ENCODE measurements at regions not wholly inside any gene's neighbourhood (a gene's known extent, or its start where the extent isn't known, plus 50 kb on each side); places are given as distances from the start of the nearest gene placed in this dataset.

DNA sequence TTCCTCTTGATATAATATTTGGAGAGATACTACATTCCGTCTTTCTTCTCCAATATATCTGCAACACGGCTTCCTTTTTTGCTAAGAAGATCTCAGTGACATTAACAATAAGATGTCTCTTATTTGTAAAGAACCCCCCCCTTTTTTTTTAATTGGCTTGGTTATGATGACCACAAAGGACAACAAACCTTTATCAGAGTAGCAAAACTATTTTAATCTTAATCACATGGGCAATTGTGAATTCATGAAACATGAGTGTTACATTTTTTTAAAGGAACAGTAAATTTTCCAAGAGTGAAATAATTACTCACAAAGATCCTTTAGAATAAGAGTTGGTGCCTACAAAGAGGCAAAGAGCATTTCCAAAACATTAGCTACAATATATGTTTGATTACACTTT lies 554.1 kb downstream of the MAT2B start:
- Histone ChIP-seq H3K9me3 (ENCODE audit: control insufficient read depth in 4 of 4, low read length in 3 of 4) (no peaks in the 10 kb centered on the region), H3K36me3 (ENCODE audit: control insufficient read depth in 4 of 4, insufficient read depth in 3 of 4, low read depth in 1 of 4, low read length in 3 of 4) (no peaks in the 10 kb centered on the region), H3K4me3 (ENCODE audit: low read depth in 1 of 3, low read length in 3 of 3) (no peak overlapping the region), H3K27me3 (ENCODE audit: control insufficient read depth in 4 of 4, insufficient read depth in 4 of 4, low read length in 3 of 4) (no peaks in the 10 kb centered on the region), H3K4me1 (ENCODE audit: control insufficient read depth in 4 of 4, insufficient read depth in 4 of 4, low read length in 3 of 4) (peaks cover 0 to 2% (median 0%) of the 10 kb centered on the region in 4 donors), H3K9ac (ENCODE audit: low read depth in 1 of 2, low read length in 2 of 2) (no peak overlapping the region), H3K27ac (ENCODE audit: low read depth in 1 of 2, low read length in 2 of 2) (no peak overlapping the region)
- 72% methylated on average over 2 of the region's 2 CpGs for WGBS
- DNase-seq (ENCODE audit: low spot score): no peak
- TF ChIP-seq RAD21 (IDR thresholded peaks at IDR 0.05): no peak

DNA sequence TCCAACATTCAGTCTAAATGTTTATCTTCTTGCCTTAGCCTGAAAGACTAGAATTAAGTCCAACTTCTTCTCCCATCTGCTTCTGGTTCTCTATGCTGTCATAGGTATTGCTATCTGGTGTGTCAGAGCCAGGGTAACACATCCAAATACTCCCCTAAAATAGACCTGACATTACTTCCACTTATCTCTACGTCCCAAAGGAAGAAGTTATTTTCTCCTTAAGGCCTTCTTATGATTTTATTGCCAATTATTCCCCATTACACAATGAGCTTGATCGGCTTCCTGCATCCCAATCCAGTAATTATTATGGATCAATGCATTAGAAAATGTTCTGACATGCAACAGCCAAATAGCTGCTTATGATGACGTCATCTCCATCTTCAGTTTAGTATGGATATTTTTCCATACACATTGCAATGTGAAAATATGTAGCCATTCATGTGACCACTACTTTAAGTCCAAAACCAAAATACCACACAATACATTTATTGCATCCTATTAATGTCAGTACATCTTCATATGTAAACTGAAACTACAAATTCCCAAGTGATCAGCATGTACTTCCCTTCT lies 555.5 kb downstream of the MAT2B start:
- peaks cover 0 to 2% (median 0%) of the 10 kb centered on the region in 4 donors for H3K4me1 ChIP-seq (ENCODE audit: control insufficient read depth in 4 of 4, insufficient read depth in 4 of 4, low read length in 3 of 4)
- H3K9me3 ChIP-seq (ENCODE audit: control insufficient read depth in 4 of 4, low read length in 3 of 4): no peaks in the 10 kb centered on the region
- WGBS: 60% methylated on average over 3 of the region's 3 CpGs
- no peaks in the 10 kb centered on the region for H3K27me3 ChIP-seq (ENCODE audit: control insufficient read depth in 4 of 4, insufficient read depth in 4 of 4, low read length in 3 of 4)
- H3K4me3 ChIP-seq (ENCODE audit: low read depth in 1 of 3, low read length in 3 of 3): no peak overlapping the region
- H3K27ac ChIP-seq (ENCODE audit: low read depth in 1 of 2, low read length in 2 of 2): no peak overlapping the region
- H3K36me3 ChIP-seq (ENCODE audit: control insufficient read depth in 4 of 4, insufficient read depth in 3 of 4, low read depth in 1 of 4, low read length in 3 of 4): no peaks in the 10 kb centered on the region
- TF ChIP-seq GABPA (IDR thresholded peaks at IDR 0.05 in 1 of 2, conservative IDR thresholded peaks at IDR 0.05 in 1 of 2) (no peak), RXRA (IDR thresholded peaks at IDR 0.05) (no peak), NR2F2 (IDR thresholded peaks at IDR 0.05) (no peak), JUND (IDR thresholded peaks at IDR 0.05) (no peak), RAD21 (IDR thresholded peaks at IDR 0.05) (no peak), FOXA2 (IDR thresholded peaks at IDR 0.05) (no peak), FOXA1 (IDR thresholded peaks at IDR 0.05) (no peak)
- TF ChIP-seq, protein P1, sequence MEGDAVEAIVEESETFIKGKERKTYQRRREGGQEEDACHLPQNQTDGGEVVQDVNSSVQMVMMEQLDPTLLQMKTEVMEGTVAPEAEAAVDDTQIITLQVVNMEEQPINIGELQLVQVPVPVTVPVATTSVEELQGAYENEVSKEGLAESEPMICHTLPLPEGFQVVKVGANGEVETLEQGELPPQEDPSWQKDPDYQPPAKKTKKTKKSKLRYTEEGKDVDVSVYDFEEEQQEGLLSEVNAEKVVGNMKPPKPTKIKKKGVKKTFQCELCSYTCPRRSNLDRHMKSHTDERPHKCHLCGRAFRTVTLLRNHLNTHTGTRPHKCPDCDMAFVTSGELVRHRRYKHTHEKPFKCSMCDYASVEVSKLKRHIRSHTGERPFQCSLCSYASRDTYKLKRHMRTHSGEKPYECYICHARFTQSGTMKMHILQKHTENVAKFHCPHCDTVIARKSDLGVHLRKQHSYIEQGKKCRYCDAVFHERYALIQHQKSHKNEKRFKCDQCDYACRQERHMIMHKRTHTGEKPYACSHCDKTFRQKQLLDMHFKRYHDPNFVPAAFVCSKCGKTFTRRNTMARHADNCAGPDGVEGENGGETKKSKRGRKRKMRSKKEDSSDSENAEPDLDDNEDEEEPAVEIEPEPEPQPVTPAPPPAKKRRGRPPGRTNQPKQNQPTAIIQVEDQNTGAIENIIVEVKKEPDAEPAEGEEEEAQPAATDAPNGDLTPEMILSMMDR (IDR thresholded peaks at IDR 0.05; ENCODE audit: low read depth, low read length, missing input control): no peak
- no peak overlapping the region for H3K9ac ChIP-seq (ENCODE audit: low read depth in 1 of 2, low read length in 2 of 2)
- no peak for DNase-seq (ENCODE audit: low spot score)

DNA sequence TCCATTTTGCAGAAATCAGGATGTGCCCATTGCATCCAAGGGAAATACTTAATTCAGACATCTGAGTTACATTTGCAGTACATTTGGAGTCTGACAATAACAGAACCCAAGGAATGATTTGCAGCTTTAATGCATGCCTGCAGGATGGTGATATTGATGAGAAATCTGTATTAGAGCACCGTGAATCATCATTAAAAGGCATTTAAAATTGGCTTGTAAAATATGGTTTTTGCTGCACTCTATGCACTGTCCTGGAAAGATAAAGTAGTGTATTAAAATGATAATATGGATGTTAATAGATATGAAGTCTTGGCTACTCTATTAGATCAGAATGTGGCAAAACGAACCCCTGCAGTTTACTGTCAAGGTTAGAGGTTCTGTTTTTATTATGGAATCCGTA lies 556.9 kb downstream of the MAT2B start:
- TF ChIP-seq EGR1 (IDR thresholded peaks at IDR 0.05; ENCODE audit: low read depth in 2 of 2) (no peak), RXRA (IDR thresholded peaks at IDR 0.05) (no peak), GABPA (IDR thresholded peaks at IDR 0.05 in 1 of 2, conservative IDR thresholded peaks at IDR 0.05 in 1 of 2) (no peak), FOXA2 (IDR thresholded peaks at IDR 0.05) (no peak)
- TF ChIP-seq, protein P2, sequence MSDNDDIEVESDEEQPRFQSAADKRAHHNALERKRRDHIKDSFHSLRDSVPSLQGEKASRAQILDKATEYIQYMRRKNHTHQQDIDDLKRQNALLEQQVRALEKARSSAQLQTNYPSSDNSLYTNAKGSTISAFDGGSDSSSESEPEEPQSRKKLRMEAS (IDR thresholded peaks at IDR 0.05): no peak
- TF ChIP-seq, protein P3, sequence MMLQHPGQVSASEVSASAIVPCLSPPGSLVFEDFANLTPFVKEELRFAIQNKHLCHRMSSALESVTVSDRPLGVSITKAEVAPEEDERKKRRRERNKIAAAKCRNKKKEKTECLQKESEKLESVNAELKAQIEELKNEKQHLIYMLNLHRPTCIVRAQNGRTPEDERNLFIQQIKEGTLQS (IDR thresholded peaks at IDR 0.05): no peak
- H3K4me1 ChIP-seq (ENCODE audit: control insufficient read depth in 4 of 4, insufficient read depth in 4 of 4, low read length in 3 of 4): peaks cover 0 to 2% (median 0%) of the 10 kb centered on the region in 4 donors
- 49% methylated on average over 3 of the region's 3 CpGs for WGBS
- no peaks in the 10 kb centered on the region for H3K9me3 ChIP-seq (ENCODE audit: control insufficient read depth in 4 of 4, low read length in 3 of 4)
- no peaks in the 10 kb centered on the region for H3K36me3 ChIP-seq (ENCODE audit: control insufficient read depth in 4 of 4, insufficient read depth in 3 of 4, low read depth in 1 of 4, low read length in 3 of 4)
- no peak overlapping the region for H3K27ac ChIP-seq (ENCODE audit: low read depth in 1 of 2, low read length in 2 of 2)
- no peak overlapping the region for H3K9ac ChIP-seq (ENCODE audit: low read depth in 1 of 2, low read length in 2 of 2)
- no peaks in the 10 kb centered on the region for H3K27me3 ChIP-seq (ENCODE audit: control insufficient read depth in 4 of 4, insufficient read depth in 4 of 4, low read length in 3 of 4)
- no peak overlapping the region for H3K4me3 ChIP-seq (ENCODE audit: low read depth in 1 of 3, low read length in 3 of 3)
- no peak for DNase-seq (ENCODE audit: low spot score)

DNA sequence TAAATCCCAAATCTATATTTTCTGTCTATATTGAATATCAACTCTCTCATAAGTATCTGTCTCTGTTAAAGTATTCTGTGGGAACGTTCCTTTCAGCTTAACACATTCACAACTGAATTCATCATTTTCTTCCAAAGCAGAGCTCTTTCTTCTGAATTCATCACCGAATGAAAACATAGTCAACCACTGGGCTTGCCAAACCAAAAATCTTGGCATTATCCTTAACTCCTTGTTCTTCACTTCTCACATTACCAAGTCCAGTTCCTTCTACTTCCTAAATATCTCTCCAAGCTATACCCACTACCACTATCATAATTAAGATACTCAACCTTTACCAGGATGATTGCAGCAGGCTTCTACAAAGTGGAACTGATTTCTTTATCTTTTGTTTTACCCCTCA lies 559.8 kb downstream of the MAT2B start:
- no peak overlapping the region for H3K9ac ChIP-seq (ENCODE audit: low read depth in 1 of 2, low read length in 2 of 2)
- no peak overlapping the region for H3K27ac ChIP-seq (ENCODE audit: low read depth in 1 of 2, low read length in 2 of 2)
- H3K4me3 ChIP-seq (ENCODE audit: low read depth in 1 of 3, low read length in 3 of 3): no peak overlapping the region
- H3K27me3 ChIP-seq (ENCODE audit: control insufficient read depth in 4 of 4, insufficient read depth in 4 of 4, low read length in 3 of 4): no peaks in the 10 kb centered on the region
- WGBS: 71% methylated on average over 2 of the region's 2 CpGs
- TF ChIP-seq, protein P2 (IDR thresholded peaks at IDR 0.05): no peak
- no peak for TF ChIP-seq SP1 (IDR thresholded peaks at IDR 0.05)
- TF ChIP-seq RXRA (IDR thresholded peaks at IDR 0.05): no peak
- TF ChIP-seq, protein P4, sequence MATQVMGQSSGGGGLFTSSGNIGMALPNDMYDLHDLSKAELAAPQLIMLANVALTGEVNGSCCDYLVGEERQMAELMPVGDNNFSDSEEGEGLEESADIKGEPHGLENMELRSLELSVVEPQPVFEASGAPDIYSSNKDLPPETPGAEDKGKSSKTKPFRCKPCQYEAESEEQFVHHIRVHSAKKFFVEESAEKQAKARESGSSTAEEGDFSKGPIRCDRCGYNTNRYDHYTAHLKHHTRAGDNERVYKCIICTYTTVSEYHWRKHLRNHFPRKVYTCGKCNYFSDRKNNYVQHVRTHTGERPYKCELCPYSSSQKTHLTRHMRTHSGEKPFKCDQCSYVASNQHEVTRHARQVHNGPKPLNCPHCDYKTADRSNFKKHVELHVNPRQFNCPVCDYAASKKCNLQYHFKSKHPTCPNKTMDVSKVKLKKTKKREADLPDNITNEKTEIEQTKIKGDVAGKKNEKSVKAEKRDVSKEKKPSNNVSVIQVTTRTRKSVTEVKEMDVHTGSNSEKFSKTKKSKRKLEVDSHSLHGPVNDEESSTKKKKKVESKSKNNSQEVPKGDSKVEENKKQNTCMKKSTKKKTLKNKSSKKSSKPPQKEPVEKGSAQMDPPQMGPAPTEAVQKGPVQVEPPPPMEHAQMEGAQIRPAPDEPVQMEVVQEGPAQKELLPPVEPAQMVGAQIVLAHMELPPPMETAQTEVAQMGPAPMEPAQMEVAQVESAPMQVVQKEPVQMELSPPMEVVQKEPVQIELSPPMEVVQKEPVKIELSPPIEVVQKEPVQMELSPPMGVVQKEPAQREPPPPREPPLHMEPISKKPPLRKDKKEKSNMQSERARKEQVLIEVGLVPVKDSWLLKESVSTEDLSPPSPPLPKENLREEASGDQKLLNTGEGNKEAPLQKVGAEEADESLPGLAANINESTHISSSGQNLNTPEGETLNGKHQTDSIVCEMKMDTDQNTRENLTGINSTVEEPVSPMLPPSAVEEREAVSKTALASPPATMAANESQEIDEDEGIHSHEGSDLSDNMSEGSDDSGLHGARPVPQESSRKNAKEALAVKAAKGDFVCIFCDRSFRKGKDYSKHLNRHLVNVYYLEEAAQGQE (IDR thresholded peaks at IDR 0.05): no peak
- TF ChIP-seq TAF1 (conservative IDR thresholded peaks at IDR 0.05): no peak
- no peak for TF ChIP-seq FOXA1 (IDR thresholded peaks at IDR 0.05)
- no peak for TF ChIP-seq EGR1 (IDR thresholded peaks at IDR 0.05; ENCODE audit: low read depth in 2 of 2)
- TF ChIP-seq JUND (IDR thresholded peaks at IDR 0.05): no peak
- no peak for TF ChIP-seq FOXA2 (IDR thresholded peaks at IDR 0.05)
- no peak for TF ChIP-seq HNF4G (IDR thresholded peaks at IDR 0.05)
- H3K4me1 ChIP-seq (ENCODE audit: control insufficient read depth in 4 of 4, insufficient read depth in 4 of 4, low read length in 3 of 4): peaks cover 0 to 2% (median 0%) of the 10 kb centered on the region in 4 donors
- H3K36me3 ChIP-seq (ENCODE audit: control insufficient read depth in 4 of 4, insufficient read depth in 3 of 4, low read depth in 1 of 4, low read length in 3 of 4): no peaks in the 10 kb centered on the region
- DNase-seq (ENCODE audit: low spot score): no peak
- H3K9me3 ChIP-seq (ENCODE audit: control insufficient read depth in 4 of 4, low read length in 3 of 4): peaks cover 0 to 2% (median 0%) of the 10 kb centered on the region in 4 donors

All from liver (tissue), 8 donors.